ENCODE measurements at regions not wholly inside any gene's neighbourhood (a gene's known extent, or its start where the extent isn't known, plus 50 kb on each side); places are given as distances from the start of the nearest gene placed in this dataset.

DNA sequence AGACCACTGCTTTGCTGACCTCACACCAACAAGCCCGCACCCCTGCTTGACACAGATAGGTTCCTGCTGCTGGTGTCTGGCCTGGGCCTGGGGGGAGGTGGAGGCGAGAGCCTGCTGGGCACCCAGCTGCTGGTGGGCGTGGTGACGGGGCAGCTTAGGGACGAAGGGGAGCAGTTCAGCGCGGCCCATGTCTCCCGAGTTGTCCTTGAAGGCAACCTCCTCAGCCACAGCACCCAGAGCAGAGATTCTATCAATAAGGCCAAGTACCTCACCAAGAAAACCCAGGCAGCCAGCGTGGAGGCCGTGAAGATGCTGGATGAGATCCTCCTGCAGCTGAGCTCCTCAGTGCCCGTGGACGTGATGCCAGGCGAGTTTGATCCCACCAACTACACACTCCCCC is 313.3 kb downstream of the NR2F1-AS1 start:
- peak overlapping the region; percentile 67 for H3K4ac ChIP-seq (ENCODE audit: low read length)
- peak overlapping the region in 1 of 2 donors; percentile 15 for H3K4me3 ChIP-seq (ENCODE audit: low read length in 2 of 2)
- H4K91ac ChIP-seq (ENCODE audit: low read depth, low read length, poor library complexity), result no peak overlapping the region
- H3K27ac ChIP-seq (replicated peaks; ENCODE audit: low read length), result no peak overlapping the region
- no peaks in the 10 kb centered on the region for H3K27me3 ChIP-seq (ENCODE audit: control insufficient read depth in 3 of 3, insufficient read depth in 3 of 3, low read depth in 1 of 3, low read length in 3 of 3)
- H3K14ac ChIP-seq (ENCODE audit: low read length), result peak overlapping the region; percentile 17
- no peak overlapping the region for H3K4me2 ChIP-seq (ENCODE audit: insufficient read depth, low read length, poor library complexity, severe bottlenecking)
- peaks cover 0 to 1% of the 10 kb centered on the region in 2 donors for H3K9me3 ChIP-seq (replicated peaks in 1 of 2; ENCODE audit: control insufficient read depth in 2 of 2, insufficient read depth in 1 of 2, low read depth in 1 of 2, low read length in 2 of 2)
- peak overlapping the region; percentile 83 for H2BK15ac ChIP-seq (ENCODE audit: low read length)
- H3K36me3 ChIP-seq (replicated peaks in 1 of 2; ENCODE audit: control insufficient read depth in 2 of 2, insufficient read depth in 2 of 2, low read length in 2 of 2), result no peaks in the 10 kb centered on the region
- no peak for DNase-seq (ENCODE audit: low spot score)
- WGBS, 2 donors (ENCODE audit: extremely low coverage in 2 of 2, insufficient read length in 2 of 2, insufficient replicate concordance in 1 of 2), result no CpG with 5 or more reads among the region's 13 CpGs
- no peak overlapping the region for H2AFZ ChIP-seq (ENCODE audit: low read length)
- H2BK12ac ChIP-seq (ENCODE audit: low read length), result peak overlapping the region; percentile 5
- H2BK5ac ChIP-seq (ENCODE audit: low read length), result peak overlapping the region; percentile 82
- no peaks in the 10 kb centered on the region for H3K79me1 ChIP-seq (ENCODE audit: low read depth, low read length)
- H3K23ac ChIP-seq (ENCODE audit: low read depth, low read length, poor library complexity), result no peak overlapping the region
- H4K8ac ChIP-seq (ENCODE audit: low read depth, low read length), result peak overlapping the region; percentile 17
- no peaks in the 10 kb centered on the region for H3K4me1 ChIP-seq (ENCODE audit: control insufficient read depth in 2 of 2, insufficient read depth in 1 of 2, low read depth in 1 of 2, low read length in 2 of 2)
- H2AK5ac ChIP-seq (ENCODE audit: low read depth, low read length), result peak overlapping the region; percentile 97
- H2BK120ac ChIP-seq (ENCODE audit: low read depth, low read length), result no peak overlapping the region
- H3K9ac ChIP-seq (ENCODE audit: low read depth, low read length, poor library complexity), result no peak overlapping the region
- peak overlapping the region; percentile 24 for H3K18ac ChIP-seq (ENCODE audit: low read length)

DNA sequence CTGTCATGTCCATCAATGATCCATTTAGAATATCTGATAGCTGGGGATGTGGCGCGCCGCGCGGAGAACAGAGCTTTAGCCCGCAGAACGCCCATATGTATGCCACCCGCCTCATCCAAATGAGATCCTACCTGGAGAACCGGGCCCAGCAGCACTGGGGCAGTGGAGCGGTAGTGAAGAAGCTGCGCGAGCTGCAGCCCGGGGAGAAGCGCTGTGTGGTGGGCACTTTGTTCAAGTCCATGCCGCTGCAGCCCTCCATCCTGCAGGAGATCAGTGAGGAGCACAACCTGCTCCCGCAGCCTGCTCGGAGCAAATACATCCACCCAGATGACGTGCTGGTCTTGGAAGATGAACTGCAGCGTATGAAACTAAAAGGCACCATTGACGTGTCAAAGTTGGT is 313.7 kb downstream of the NR2F1-AS1 start:
- DNase-seq (ENCODE audit: low spot score), result no peak
- WGBS, 2 donors (ENCODE audit: extremely low coverage in 2 of 2, insufficient read length in 2 of 2, insufficient replicate concordance in 1 of 2), result no CpG with 5 or more reads among the region's 20 CpGs
- no peak overlapping the region for H2AFZ ChIP-seq (ENCODE audit: low read length)

DNA sequence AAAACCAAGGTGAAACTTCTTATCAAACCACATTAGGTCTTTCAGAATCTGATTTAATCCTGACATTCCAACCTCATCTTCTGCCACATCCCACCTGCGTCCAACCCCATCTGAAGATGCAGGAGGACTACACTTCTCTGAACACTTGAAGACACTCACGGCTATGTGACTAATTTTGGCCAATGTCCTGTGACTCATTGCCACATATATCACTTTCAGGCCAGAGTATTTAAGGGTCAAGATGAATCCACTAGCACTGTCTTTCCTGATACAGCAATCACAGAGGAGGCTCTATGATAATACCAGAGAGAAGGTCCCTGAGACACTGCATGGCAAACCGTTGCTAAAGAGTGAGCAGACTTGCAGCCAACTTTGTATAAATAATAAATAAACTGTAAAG is 323.4 kb downstream of the NR2F1-AS1 start:
- H3K4ac ChIP-seq (ENCODE audit: low read length), result no peak overlapping the region
- H2BK5ac ChIP-seq (ENCODE audit: low read length), result no peak overlapping the region
- no peak overlapping the region for H3K4me2 ChIP-seq (ENCODE audit: insufficient read depth, low read length, poor library complexity, severe bottlenecking)
- no peak overlapping the region for H3K4me3 ChIP-seq (ENCODE audit: low read length in 2 of 2)
- H3K27ac ChIP-seq (replicated peaks; ENCODE audit: low read length), result no peak overlapping the region
- H3K9me3 ChIP-seq (replicated peaks in 1 of 2; ENCODE audit: control insufficient read depth in 2 of 2, insufficient read depth in 1 of 2, low read depth in 1 of 2, low read length in 2 of 2), result no peaks in the 10 kb centered on the region
- no peak overlapping the region for H2AK5ac ChIP-seq (ENCODE audit: low read depth, low read length)
- H2BK120ac ChIP-seq (ENCODE audit: low read depth, low read length), result no peak overlapping the region
- H4K91ac ChIP-seq (ENCODE audit: low read depth, low read length, poor library complexity), result no peak overlapping the region
- H3K27me3 ChIP-seq (ENCODE audit: control insufficient read depth in 3 of 3, insufficient read depth in 3 of 3, low read depth in 1 of 3, low read length in 3 of 3), result no peaks in the 10 kb centered on the region
- H2BK12ac ChIP-seq (ENCODE audit: low read length), result no peak overlapping the region
- no peak overlapping the region for H3K18ac ChIP-seq (ENCODE audit: low read length)
- no peak overlapping the region for H3K23ac ChIP-seq (ENCODE audit: low read depth, low read length, poor library complexity)
- no peak for DNase-seq (ENCODE audit: low spot score)
- H3K14ac ChIP-seq (ENCODE audit: low read length), result no peak overlapping the region
- H2BK15ac ChIP-seq (ENCODE audit: low read length), result no peak overlapping the region
- H3K4me1 ChIP-seq (ENCODE audit: control insufficient read depth in 2 of 2, insufficient read depth in 1 of 2, low read depth in 1 of 2, low read length in 2 of 2), result peaks cover 0 to 2% of the 10 kb centered on the region in 2 donors
- H3K9ac ChIP-seq (ENCODE audit: low read depth, low read length, poor library complexity), result no peak overlapping the region
- H4K8ac ChIP-seq (ENCODE audit: low read depth, low read length), result no peak overlapping the region
- H2AFZ ChIP-seq (ENCODE audit: low read length), result no peak overlapping the region
- H3K79me1 ChIP-seq (ENCODE audit: low read depth, low read length), result no peaks in the 10 kb centered on the region
- H3K36me3 ChIP-seq (replicated peaks in 1 of 2; ENCODE audit: control insufficient read depth in 2 of 2, insufficient read depth in 2 of 2, low read length in 2 of 2), result no peaks in the 10 kb centered on the region
- no CpG with 5 or more reads among the region's 3 CpGs for WGBS, 2 donors (ENCODE audit: extremely low coverage in 2 of 2, insufficient read length in 2 of 2, insufficient replicate concordance in 1 of 2)

More for the DNA sequence above, 313.7 kb downstream of the NR2F1-AS1 start:
- H3K14ac ChIP-seq (ENCODE audit: low read length), result no peak overlapping the region
- H4K91ac ChIP-seq (ENCODE audit: low read depth, low read length, poor library complexity), result no peak overlapping the region
- peak overlapping the region; percentile 17 for H4K8ac ChIP-seq (ENCODE audit: low read depth, low read length)
- H3K4ac ChIP-seq (ENCODE audit: low read length), result no peak overlapping the region
- H3K4me3 ChIP-seq (ENCODE audit: low read length in 2 of 2), result no peak overlapping the region
- H2BK15ac ChIP-seq (ENCODE audit: low read length), result peak overlapping the region; percentile 83
- peak overlapping the region; percentile 97 for H2AK5ac ChIP-seq (ENCODE audit: low read depth, low read length)
- no peak overlapping the region for H3K9ac ChIP-seq (ENCODE audit: low read depth, low read length, poor library complexity)
- H3K18ac ChIP-seq (ENCODE audit: low read length), result peak overlapping the region; percentile 24
- H2BK12ac ChIP-seq (ENCODE audit: low read length), result peak overlapping the region; percentile 5
- H2BK5ac ChIP-seq (ENCODE audit: low read length), result peak overlapping the region; percentile 82
- no peak overlapping the region for H3K27ac ChIP-seq (replicated peaks; ENCODE audit: low read length)
- H3K23ac ChIP-seq (ENCODE audit: low read depth, low read length, poor library complexity), result no peak overlapping the region
- no peaks in the 10 kb centered on the region for H3K4me1 ChIP-seq (ENCODE audit: control insufficient read depth in 2 of 2, insufficient read depth in 1 of 2, low read depth in 1 of 2, low read length in 2 of 2)
- no peaks in the 10 kb centered on the region for H3K79me1 ChIP-seq (ENCODE audit: low read depth, low read length)
- no peak overlapping the region for H2BK120ac ChIP-seq (ENCODE audit: low read depth, low read length)
- no peak overlapping the region for H3K4me2 ChIP-seq (ENCODE audit: insufficient read depth, low read length, poor library complexity, severe bottlenecking)
- H3K27me3 ChIP-seq (ENCODE audit: control insufficient read depth in 3 of 3, insufficient read depth in 3 of 3, low read depth in 1 of 3, low read length in 3 of 3), result no peaks in the 10 kb centered on the region
- H3K36me3 ChIP-seq (replicated peaks in 1 of 2; ENCODE audit: control insufficient read depth in 2 of 2, insufficient read depth in 2 of 2, low read length in 2 of 2), result no peaks in the 10 kb centered on the region
- H3K9me3 ChIP-seq (replicated peaks in 1 of 2; ENCODE audit: control insufficient read depth in 2 of 2, insufficient read depth in 1 of 2, low read depth in 1 of 2, low read length in 2 of 2), result peaks cover 0 to 1% of the 10 kb centered on the region in 2 donors

DNA sequence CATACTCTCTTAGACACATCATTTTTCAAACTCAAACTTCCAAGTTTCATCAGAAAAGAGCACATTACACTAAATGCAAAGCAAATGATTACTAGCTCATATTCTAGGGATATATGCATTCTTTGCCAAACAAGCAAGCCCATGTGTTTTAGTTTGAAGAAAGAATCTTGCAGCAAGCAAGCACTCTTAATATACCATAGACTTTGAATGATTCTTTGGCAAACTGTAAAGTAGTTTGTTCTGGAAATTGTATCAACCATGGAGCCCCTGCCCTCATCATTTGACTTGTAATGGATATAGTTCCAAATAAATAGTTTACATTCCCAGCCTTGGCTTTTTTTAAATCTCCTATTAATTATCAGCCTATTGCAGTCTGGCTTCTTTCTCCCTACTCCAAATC is 325.2 kb downstream of the NR2F1-AS1 start:
- Histone ChIP-seq H2BK5ac (ENCODE audit: low read length) (no peak overlapping the region), H3K4me3 (ENCODE audit: low read length in 2 of 2) (no peak overlapping the region), H2BK12ac (ENCODE audit: low read length) (no peak overlapping the region), H3K23ac (ENCODE audit: low read depth, low read length, poor library complexity) (no peak overlapping the region), H3K4me1 (ENCODE audit: control insufficient read depth in 2 of 2, insufficient read depth in 1 of 2, low read depth in 1 of 2, low read length in 2 of 2) (peaks cover 0 to 2% of the 10 kb centered on the region in 2 donors), H3K9ac (ENCODE audit: low read depth, low read length, poor library complexity) (no peak overlapping the region), H3K36me3 (replicated peaks in 1 of 2; ENCODE audit: control insufficient read depth in 2 of 2, insufficient read depth in 2 of 2, low read length in 2 of 2) (no peaks in the 10 kb centered on the region), H4K91ac (ENCODE audit: low read depth, low read length, poor library complexity) (no peak overlapping the region), H3K18ac (ENCODE audit: low read length) (no peak overlapping the region), H3K27ac (replicated peaks; ENCODE audit: low read length) (no peak overlapping the region), H3K9me3 (replicated peaks in 1 of 2; ENCODE audit: control insufficient read depth in 2 of 2, insufficient read depth in 1 of 2, low read depth in 1 of 2, low read length in 2 of 2) (no peaks in the 10 kb centered on the region), H3K4ac (ENCODE audit: low read length) (no peak overlapping the region), H4K8ac (ENCODE audit: low read depth, low read length) (no peak overlapping the region), H3K14ac (ENCODE audit: low read length) (no peak overlapping the region), H3K27me3 (ENCODE audit: control insufficient read depth in 3 of 3, insufficient read depth in 3 of 3, low read depth in 1 of 3, low read length in 3 of 3) (no peaks in the 10 kb centered on the region), H2AK5ac (ENCODE audit: low read depth, low read length) (no peak overlapping the region), H3K4me2 (ENCODE audit: insufficient read depth, low read length, poor library complexity, severe bottlenecking) (no peak overlapping the region), H3K79me1 (ENCODE audit: low read depth, low read length) (no peaks in the 10 kb centered on the region), H2AFZ (ENCODE audit: low read length) (no peak overlapping the region), H2BK15ac (ENCODE audit: low read length) (no peak overlapping the region), H2BK120ac (ENCODE audit: low read depth, low read length) (no peak overlapping the region)
- DNase-seq (ENCODE audit: low spot score), result no peak

Measured in neuronal stem cell (in vitro differentiated cells).